ENCODE measurements at regions not wholly inside any gene's neighbourhood (a gene's known extent, or its start where the extent isn't known, plus 50 kb on each side); places are given as distances from the start of the nearest gene placed in this dataset.

DNA sequence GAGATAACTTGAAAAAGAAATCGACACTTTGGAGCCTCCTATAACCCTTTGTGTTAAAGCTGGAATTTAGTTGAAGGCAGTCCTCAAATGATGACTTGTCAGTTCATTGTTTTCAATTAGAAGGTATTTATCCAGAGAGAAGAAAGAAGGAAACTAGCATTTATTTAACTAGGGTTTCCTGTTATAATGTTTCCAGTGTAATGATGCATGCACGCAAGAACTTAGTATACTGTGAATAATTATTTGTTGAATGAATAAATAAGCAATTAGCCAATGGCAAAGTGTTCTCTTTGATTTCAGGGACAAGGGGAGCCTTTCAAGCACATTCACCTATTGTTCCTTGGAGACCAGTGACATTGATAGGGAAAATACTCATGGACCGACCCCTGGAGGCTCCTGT, 307.4 kb downstream of the KLF5 start:
- no peak for DNase-seq

DNA sequence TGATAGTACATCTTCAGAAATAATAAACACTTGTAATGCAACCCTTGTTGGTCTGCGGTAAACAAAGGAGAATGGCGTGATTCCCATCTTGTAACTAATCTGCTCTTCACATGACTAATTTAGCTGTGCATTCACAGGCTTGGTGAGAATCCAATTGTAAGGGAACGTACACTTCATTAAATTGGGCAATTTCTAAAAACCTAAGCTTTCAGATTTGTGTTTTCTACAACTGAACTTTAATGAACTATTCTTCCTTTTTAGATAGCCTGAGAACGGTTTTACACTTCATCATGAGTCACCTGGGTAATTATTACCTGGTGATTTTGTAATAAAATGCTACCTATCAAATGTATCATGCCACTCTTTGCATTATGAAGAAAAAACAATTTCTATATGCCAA, 306.9 kb downstream of the KLF5 start:
- DNase-seq: no peak

DNA sequence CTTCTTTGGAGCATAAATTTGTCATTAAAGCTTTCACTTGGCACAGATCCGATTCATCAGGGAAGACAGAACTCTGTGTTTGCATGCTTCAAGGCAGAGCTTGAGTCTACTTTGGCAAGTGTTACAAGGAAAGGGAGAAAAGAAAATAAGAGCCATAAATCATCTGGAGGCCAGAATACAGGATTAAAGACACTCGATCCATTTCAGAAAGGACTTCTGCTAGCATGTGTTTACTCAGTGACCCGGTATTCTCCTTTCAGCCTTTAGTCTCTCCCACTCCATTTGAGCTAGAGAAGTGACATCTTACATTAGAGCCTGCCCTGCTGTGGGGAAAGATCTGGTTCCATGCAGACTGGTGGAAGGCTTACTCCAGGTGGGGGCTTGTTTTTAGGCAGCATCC, 306.4 kb downstream of the KLF5 start:
- DNase-seq: no peak

DNA sequence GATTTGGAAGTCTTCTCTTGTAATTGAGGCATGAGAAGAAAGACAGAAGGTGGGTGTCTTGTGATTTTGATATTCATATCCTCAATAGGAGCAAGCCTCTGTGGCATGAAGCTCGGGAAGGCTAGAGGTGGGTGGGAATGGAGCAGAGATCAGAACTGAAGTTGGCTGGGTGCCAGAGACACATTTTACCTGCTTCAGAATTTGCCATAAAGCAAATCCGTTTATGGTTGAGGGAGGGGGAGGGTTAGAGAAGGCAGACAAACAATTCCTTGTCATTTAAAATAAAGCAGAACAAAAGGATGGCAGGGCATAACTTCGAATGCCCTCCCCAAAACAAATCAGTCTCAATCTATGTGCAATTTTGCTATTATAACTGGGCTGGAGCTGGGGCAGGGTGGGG, 305.9 kb downstream of the KLF5 start:
- DNase-seq: no peak

DNA sequence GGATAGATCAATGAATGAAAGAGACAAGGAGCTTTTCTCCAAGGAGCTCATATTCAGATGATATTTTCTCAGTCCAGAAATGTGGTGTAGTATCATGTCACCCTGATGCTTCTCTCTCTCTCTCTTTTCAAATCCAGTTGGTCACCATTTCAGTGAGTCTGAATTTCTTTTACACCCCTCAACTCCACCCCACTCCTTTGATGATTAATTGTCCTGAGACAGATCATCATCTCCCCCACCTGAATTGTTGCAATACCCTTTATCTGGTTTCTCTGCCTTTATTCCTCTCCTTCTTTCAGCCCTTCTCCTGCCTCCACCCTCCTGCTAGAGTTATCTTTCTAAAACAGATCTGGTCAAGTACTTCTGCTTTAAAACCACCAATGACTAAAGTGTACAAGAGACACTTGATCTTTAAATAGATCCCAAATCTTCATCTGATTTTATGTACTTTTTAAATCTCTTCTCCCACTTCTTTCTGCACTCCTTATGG, 299.8 kb downstream of the KLF5 start:
- no peak for DNase-seq

DNA sequence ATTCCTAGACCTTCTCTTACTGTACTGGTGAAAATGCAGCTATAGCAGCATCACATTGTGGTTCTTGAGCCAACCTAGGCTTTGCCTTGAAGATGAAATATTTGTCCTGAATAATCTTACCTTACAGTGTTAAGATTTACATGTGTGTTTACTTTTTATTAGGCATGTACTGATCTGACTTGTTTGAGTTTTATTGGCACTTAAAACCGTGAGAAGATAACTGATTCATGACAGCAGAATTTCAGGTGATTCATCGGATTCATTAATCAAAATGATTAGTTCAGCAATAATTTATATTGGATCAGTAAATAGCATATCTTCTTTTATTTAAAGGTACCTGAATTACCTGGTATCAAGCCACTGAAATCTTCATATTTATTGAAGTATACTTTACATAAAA, 296.3 kb downstream of the KLF5 start:
- no peak for DNase-seq

DNA sequence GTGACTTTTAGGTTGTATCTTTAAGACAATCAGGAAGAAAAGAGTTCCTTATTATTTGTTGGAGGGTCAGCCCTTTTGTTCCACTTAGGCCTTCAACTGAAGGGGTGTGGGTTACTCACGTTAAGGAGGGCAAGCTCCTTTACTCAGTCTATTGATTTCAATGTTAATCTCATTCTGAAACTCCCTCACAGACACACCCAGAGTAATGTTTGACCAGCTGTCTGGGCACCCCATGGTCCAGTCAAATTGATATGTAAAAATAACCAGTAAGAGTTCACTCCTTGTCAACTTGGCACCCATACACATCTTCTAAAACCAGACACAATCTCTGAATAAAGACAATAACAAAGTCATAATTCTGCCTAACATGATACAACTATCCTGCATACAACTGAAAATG, 292.9 kb downstream of the KLF5 start:
- DNase-seq: no peak

DNA sequence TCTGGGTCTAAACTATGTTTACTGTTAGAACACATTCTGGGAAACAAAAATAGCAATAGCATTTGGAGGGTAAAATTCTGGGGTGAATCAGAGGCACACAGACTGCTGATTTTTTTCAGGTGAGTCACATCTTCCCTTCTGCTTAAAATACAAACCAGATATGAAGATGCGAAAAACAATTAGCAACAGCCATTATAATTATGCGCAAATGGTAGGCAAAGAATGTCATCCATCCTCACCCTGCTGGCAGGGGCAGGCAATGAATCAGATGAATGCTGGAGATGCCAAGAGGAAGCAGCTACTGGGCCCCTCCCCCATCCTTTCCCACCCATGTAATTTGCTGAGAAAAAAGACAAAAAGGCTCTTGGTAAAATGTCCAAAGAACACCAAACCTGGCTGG, 282.9 kb downstream of the KLF5 start:
- no peak for DNase-seq

DNA sequence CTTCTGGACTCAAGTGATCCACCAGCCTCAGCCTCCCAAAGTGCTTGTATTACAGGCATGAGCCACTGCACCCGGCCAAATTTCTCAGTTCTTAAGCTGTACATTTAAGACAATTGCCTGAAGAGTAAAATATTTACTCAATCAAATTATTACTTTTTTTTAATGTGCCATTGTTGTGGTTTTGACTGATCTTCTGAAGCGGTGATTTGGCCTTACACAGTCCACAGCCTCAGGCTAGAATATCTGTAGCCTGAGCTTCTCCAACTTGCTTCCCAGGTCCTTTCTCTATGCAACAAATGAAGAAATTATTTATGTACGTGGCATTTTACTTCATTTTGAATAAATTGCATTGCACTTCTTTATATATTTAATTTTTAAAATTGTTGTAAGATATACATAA, 281.3 kb downstream of the KLF5 start:
- no peak for DNase-seq

DNA sequence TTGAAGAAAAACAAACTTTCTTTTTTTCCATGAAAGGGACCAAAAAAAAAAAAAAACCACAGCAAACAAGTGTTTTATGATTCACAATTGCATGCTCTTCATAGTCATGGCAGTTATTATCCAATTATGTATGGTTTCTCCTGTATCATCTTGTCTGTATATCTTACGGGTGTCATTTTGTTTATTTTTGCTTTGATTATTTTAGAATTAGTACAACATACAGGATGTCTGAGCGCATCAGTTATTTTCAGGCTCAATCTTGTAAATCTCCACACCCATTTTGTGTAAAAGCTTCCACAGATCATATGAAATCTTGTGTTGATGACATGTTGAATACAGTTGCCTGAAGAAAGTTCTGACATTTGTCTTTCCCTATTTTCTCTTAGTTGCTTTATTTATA, 280.3 kb downstream of the KLF5 start:
- no peak for DNase-seq

DNA sequence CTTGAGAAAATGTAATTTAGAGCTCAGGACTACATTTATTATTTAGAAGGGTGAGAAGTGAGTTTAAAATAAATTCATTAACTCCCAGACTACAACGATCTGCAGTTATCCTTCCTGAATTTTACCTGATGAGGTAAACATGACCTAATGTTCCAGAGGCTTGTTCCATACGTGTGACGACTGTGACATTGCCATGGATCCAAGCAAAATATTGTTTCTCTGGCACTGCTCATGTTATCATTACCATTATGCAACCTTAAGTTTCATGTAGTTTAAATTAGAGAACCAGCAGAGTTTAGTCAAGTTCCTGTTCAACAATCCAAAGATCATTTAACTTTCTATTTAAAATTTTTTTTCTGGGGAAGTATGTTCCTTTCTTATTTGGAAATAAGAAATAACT, 279.6 kb downstream of the KLF5 start:
- no peak for DNase-seq

DNA sequence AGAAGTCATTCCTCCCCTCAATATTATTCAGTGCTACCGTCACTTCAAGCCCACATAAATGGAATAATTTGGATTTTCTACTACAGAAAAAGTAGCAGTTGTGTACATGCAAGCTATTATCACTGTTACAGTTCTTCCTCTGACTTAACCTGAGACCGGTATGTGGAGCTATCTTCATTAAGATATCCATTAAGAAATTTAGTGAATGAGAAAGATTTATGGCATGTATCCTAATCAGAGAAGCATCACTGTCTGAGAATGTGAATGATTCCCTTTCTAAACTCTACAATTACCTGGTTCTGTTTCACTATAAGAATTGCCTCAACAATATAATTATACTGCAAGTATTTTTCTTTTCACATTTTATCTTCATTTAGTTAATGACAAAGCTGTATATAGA, 278.7 kb downstream of the KLF5 start:
- DNase-seq: no peak

DNA sequence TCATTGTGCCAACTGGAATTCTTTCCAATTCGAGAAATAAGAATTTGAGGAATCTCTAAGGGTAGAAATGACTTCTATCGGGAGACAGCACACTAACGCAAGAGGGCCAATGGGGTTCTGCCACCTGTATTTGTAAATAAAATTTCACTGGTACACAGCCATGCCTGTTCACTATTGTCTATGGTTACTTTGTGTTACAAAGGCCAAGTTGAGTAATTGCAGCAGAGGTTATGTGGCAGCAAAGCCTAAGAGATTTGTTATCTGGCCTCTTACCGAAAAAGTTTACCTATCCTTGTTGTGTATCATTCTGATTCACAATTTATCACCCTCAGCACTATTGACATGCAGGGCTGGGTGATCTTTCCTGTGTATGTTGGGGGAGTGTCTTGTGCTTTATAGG, 278.0 kb downstream of the KLF5 start:
- no peak for DNase-seq

DNA sequence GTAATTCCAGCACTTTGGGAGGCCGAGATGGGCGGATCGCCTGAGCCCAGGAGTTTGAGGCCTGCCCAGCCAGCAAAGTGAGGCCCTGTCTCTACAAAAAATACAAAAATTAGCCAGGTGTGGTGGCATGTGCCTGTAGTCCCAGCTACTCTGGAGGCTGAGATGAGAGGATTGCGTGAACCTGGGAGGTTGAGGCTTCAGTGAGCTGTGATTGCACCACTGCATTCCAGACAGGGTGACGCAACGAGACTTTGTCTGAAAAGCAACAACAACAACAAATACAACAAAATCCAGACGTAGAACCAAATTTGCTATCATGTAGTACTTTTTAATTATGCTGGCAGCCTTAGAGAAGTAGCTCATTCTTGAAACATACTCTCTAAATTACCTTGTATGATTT, 277.1 kb downstream of the KLF5 start:
- no peak for DNase-seq

DNA sequence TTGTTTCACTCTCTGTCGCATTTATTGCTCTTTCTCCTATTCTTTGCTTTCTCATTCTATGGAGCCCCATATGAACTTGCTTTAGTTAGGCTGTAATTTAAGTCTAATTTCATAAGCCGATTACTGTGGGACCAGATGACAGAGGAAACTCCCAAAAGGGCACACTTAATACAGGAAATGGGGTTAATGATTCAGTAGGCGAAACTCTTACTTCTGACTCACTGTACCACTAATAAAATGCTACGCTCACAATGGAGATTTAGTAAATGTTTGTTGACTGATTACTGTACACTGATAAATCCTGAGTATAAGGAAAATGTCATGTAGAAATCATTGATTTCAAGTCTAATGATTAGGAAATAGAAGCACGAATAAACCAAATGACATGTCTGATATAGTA, 276.4 kb downstream of the KLF5 start:
- peak; percentile 58 for DNase-seq

DNA sequence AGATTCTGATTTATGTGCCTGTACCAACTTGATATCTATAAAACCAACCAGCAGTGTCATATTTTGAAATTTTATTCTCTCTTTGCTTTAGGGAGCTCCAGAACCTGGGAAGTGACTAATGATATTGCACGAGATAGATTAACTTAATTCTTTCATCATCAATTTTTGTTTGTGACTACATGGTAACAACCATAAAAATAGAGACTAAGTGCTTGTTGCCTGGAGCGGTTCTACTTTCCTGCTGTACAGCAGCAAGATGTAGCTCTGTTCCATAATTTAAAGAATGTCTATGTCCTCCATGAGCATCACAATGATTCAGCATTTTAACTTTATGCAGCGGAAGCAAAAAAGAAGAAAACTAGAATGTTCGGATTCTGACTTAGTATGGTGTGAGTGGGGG, 275.6 kb downstream of the KLF5 start:
- no peak for DNase-seq

DNA sequence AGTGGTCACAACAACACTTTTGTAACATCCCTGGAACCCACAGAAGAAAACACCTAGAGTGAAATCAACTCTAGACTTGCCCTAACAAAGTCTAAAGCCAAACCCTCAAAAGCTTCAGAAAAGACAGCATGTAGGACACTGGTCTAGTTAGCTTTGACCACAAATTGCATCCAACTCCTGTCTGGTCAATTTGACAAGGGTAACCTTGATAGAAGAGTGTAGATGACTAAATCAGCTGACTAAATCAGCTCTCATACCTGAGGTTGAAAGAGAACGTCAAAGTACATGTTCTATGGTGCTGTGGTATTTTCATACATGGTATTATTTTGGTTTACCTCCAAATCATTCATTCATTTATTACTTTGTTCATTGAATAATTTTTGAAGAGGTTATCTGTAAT, 272.8 kb downstream of the KLF5 start:
- no peak for DNase-seq

DNA sequence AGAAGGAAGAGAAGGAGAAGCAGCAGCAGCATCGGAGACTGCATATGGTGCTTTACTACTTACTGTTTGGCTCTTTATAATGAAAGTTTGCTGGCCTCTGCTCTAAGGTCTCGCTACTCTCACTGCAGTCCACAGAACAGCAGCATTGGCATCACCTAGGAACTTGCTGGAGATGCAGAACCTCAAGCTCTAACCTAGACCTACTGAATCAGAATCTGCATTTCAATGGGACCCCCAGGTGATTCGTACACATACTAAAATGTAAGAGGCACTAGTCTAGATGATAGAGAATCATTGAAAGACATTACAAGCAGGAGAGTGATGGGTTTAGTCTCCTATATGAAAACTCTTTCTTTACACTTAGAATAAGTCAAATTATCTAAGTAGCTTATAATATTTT, 270.6 kb downstream of the KLF5 start:
- DNase-seq: no peak

DNA sequence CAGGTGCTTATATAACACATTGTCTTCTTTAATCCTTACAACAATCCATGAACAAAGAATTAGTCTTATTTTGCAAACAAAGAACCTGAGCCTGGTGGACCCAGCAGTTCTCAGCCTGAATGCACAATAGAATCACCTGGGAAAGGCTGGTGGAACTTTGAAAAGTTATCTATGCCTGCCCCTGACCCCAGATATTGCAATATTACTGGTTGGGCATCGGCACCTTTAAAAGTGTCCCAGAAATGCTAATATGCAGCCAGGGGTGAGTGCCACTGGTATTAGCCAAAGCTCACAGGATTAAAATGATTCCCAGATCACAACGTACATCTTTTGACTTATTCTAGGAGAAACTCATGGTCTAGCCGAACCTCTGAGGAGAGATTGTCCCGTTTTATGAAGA, 268.8 kb downstream of the KLF5 start:
- no peak for DNase-seq

DNA sequence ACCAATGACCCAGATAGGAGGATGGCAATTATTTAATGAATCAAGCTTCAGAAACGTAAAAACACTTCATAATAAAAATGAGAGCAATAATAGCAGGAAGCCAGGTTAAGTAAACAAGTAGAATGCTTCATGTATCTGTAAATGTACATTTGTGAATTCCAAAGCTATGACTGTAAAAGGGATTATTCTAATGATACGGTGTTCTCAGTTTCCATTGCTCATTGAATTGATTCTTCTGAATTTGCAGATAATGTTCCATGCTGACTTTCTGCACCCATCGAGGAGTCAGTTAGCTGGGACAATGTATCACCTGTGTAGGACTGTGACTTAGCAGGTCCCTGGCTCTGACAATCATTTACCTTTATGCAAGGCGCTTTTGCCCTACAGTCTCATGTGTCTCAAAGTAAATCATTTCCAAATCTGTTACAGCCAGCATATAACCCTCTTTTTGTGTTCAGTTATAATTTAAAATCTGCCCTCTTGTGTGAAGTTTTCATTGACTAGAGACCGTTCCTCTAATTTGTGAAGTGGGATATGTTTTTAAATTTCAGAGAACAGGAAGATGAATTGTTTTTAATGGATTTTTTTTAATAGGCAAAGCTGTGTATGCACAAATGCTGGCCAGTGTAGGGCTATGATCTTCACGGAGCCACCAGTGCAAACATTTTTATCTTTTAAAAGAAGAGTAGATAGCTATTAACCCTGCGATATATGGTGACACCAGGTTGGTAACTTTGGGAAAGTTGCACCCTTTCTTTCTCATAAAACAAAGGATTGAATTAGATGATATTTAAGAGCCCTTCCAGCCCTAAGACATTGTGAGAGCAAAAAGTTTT, 267.1 kb downstream of the KLF5 start:
- no peak for DNase-seq

DNA sequence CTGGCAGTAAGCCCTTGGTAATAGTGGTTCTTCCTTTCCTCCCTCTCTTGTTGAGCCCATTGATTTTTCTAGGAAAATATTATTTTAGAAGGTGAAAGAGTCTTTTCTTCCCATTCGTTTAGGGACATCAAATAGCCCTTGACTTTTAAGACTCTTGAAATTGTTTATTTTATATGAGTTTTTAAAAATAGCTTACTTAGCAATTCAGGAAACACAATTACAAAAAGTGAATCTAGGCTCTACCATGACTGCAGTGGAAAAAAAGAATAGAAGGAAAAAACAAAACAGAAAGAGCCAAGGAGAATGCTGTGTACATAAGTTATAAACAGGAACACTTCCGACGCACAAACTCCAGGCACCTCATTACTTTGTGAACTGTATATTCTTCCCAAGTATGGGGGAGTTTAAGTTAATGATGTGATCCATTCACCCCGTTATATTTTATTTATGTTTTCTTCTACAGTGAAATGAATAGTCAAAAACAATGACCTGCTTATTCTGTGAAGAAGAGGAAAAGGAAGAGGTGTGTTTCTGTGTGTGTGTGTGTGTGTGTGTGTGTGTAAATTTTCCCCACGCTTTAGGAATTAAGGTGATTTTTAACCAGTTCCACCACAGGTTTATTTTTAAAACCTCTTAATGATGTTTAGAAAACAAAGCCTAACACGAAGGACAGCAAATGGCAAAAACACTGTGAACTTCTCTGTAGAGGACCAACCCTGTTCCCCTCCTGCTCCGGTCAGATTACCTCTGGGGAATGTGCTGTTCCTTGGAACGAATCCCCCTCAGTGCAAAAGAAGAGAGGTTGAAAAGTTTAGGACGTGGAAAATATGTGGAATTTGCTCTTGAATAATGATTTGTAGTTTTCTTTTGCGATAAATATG, 266.3 kb downstream of the KLF5 start:
- no peak for DNase-seq

DNA sequence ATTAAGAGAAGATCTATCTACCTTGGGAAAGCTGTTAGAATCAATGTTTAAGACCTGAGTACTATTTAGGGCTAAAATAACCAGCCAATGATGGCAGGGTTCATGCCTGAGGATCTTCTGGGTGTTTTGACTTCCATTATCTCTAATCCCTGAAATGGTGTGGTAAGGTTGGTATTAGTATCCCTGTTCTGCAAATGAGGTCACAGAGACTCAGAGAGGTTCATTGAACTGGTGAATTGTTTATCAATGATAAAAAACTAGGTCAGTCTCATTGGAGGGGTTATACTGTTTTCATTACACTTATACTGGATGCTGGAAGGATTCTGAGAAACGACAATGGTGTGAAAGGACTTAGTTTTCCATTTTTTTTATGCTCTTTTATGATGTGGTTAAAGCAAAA, 264.8 kb downstream of the KLF5 start:
- DNase-seq: no peak

DNA sequence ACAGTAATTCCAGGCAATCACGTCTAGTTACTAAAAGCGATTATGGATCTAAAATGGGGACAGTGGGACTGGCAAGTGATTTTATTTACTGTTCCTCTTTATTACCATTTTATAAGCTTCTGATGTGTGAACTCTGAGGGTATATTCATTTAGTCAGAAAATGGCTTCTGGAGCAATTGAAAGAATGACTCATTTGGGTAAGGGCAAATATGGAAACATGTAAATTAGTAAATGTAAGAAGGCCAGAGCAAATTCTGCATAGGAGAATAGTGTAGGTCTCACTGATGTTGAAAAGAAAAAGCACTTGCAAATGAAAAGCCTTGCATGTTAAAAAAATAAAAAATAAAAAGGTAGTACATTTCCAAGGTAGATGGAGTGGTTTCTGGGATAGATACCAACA, 262.2 kb downstream of the KLF5 start:
- DNase-seq: peak; percentile 20

DNA sequence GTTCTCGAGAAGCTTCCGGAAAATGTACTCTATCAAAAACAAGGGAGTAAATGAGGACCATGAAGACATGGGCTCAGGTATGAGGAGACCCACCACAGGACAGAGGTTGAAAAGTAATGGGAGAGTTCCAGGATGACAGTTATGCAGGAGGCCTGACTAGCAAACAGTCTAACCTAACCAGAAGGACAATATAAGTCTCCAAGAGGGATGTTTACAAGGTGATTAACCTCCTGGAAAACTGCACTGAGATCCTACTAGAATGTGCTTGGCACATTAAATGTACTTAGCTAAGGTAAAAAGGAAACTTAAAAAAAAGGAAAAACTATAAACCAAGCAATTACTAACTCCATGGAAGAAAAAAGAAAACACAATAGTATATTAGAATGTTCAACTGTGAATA, 258.3 kb downstream of the KLF5 start:
- DNase-seq: no peak
